A549 (cell line): ENCODE measurements at regions not wholly inside any gene's neighbourhood (a gene's known extent, or its start where the extent isn't known, plus 50 kb on each side); places are given as distances from the start of the nearest gene placed in this dataset.

Experiments used
- ATAC-seq, 2 experiments: fragments of 200-7000 bp in 1 of 2; fragments of >200 bp in 1 of 2; cut with Nextera tagmentation in 1 of 2; cut with Tn5 transposase in 1 of 2; 3 replicates each; pipeline versions ENCODE4 v1.8.0 to v1.9.1; 2018 to 2020; ENCODE audit warnings: mild to moderate bottlenecking in 1 of 2, moderate library complexity in 1 of 2
- CTCF ChIA-PET: fragments of 300-600 bp; sonication (Branson Sonifier 250); formaldehyde crosslinking; extraction: SDS; loops from one replicate; lab custom pipeline; 2021; ENCODE audit warnings: antibody characterized with exemption, inconsistent platforms; lab: Yijun Ruan, JAX
- POLR2A ChIA-PET: fragments of 350-600 bp; formaldehyde crosslinking; extraction: SDS; loops from one replicate; lab custom pipeline; 2021; ENCODE audit warnings: antibody characterized with exemption, inconsistent platforms; lab: Yijun Ruan, JAX
- DNase-seq, 2 experiments: peaks; one replicate each; pipeline versions ENCODE4 v3.0.0 to v3.0.0-alpha.2; 2011 to 2016; ENCODE audit warnings: low read depth in 1 of 2, low spot score in 1 of 2
- FAIRE-seq: peaks from 2 replicates; lab custom pipeline; 2011; peaks lifted over from hg19 to GRCh38; lab: Jason Lieb, UNC
- H3K27ac ChIP-seq, 2 experiments: fragments of >200 bp; sonication (Bioruptor Twin); formaldehyde crosslinking; 3 replicates each; pipeline ENCODE4 v1.5.1; 2016 to 2017
- H3K4me1 ChIP-seq: fragments of >200 bp; sonication (Bioruptor Twin); formaldehyde crosslinking; 3 replicates; pipeline ENCODE4 v1.6.1; 2016
- H3K4me2 ChIP-seq: fragments of >200 bp; sonication (Bioruptor Twin); formaldehyde crosslinking; 3 replicates; pipeline ENCODE4 v1.6.1; 2016
- H3K4me3 ChIP-seq: fragments of >200 bp; sonication (Bioruptor Twin); formaldehyde crosslinking; 3 replicates; pipeline ENCODE4 v1.5.1; 2016
- H3K9me3 ChIP-seq: fragments of >200 bp; sonication (Bioruptor Twin); formaldehyde crosslinking; 3 replicates; pipeline ENCODE4 v1.6.1; 2016
- BHLHE40 ChIP-seq: IDR thresholded peaks from 2 replicates; pipeline ENCODE4 v1.6.1; 2012; ENCODE audit warnings: low read depth, low read length, inconsistent platforms
- CBX8 ChIP-seq: fragments of 200-600 bp; sonication (generic); IDR thresholded peaks from 2 replicates; pipeline ENCODE4 v1.6.1; 2016
- CEBPB ChIP-seq, 2 experiments: fragments of >200 bp in 1 of 2; sonication (Bioruptor Twin) in 1 of 2; formaldehyde crosslinking in 1 of 2; IDR thresholded peaks; 2 replicates each; pipeline ENCODE4 v1.6.1; 2012 to 2016
- CHD2 ChIP-seq: fragments of 150-350 bp; IDR thresholded peaks from 2 replicates; pipeline ENCODE4 v1.6.1; 2014; ENCODE audit warnings: low read length; ENCODE audit not compliant: partially characterized antibody
- E2F6 ChIP-seq: IDR thresholded peaks from 2 replicates; pipeline ENCODE4 v1.6.1; 2012; ENCODE audit warnings: low read depth, borderline replicate concordance
- EHMT2 ChIP-seq: fragments of 200-600 bp; sonication (generic); IDR thresholded peaks from 2 replicates; pipeline ENCODE4 v1.6.1; 2016; ENCODE audit warnings: antibody characterized with exemption, low read depth, mild to moderate bottlenecking, moderate library complexity
- ESRRA ChIP-seq: fragments of 150-350 bp; IDR thresholded peaks from 2 replicates; pipeline ENCODE4 v1.6.1; 2014; ENCODE audit warnings: mild to moderate bottlenecking, low read length, borderline replicate concordance
- FOSL2 ChIP-seq, 2 experiments: fragments of 450-650 bp in 1 of 2; fragments of >200 bp in 1 of 2; sonication (Bioruptor Twin) in 1 of 2; formaldehyde crosslinking; IDR thresholded peaks; 2 replicates each; pipeline versions ENCODE4 v1.5.0 to v1.6.1; 2016 to 2020; ENCODE audit warnings: mild to moderate bottlenecking in 1 of 2, moderate library complexity in 1 of 2
- HEYL ChIP-seq: fragments of 250-450 bp; sonication (Bioruptor Pico); IDR thresholded peaks from 2 replicates; pipeline ENCODE4 v1.8.0; 2021; ENCODE audit warnings: mild to moderate bottlenecking, moderate library complexity
- HMGXB4 ChIP-seq: fragments of 250-450 bp; sonication (Bioruptor Pico); IDR thresholded peaks from 2 replicates; pipeline ENCODE4 v1.5.0; 2021; ENCODE audit warnings: mild to moderate bottlenecking, moderate library complexity, borderline replicate concordance
- HOXA7 ChIP-seq: fragments of 250-450 bp; sonication (Bioruptor Pico); IDR thresholded peaks from 2 replicates; pipeline ENCODE4 v1.5.0; 2020; ENCODE audit warnings: mild to moderate bottlenecking, moderate library complexity
- HOXB13 ChIP-seq: fragments of 250-450 bp; sonication (Bioruptor Pico); IDR thresholded peaks from 2 replicates; pipeline ENCODE4 v1.5.0; 2020; ENCODE audit warnings: low read depth, mild to moderate bottlenecking, moderate library complexity
- HOXB5 ChIP-seq: fragments of 250-450 bp; sonication (Bioruptor Pico); IDR thresholded peaks from 2 replicates; pipeline ENCODE4 v1.5.0; 2020; ENCODE audit warnings: mild to moderate bottlenecking, moderate library complexity
- JUNB ChIP-seq: fragments of >200 bp; sonication (Bioruptor Twin); formaldehyde crosslinking; IDR thresholded peaks from 2 replicates; pipeline ENCODE4 v1.6.1; 2016
- KDM1A ChIP-seq: fragments of 200-600 bp; sonication (generic); IDR thresholded peaks from 2 replicates; pipeline ENCODE4 v1.6.1; 2016; ENCODE audit warnings: low read depth, mild to moderate bottlenecking
- MAZ ChIP-seq: fragments of 150-350 bp; IDR thresholded peaks from 2 replicates; pipeline ENCODE4 v1.6.1; 2014; ENCODE audit warnings: antibody characterized with exemption, low read depth, low read length, borderline replicate concordance
- RAD21 ChIP-seq, 2 experiments: fragments of >200 bp in 1 of 2; sonication (Bioruptor Twin) in 1 of 2; formaldehyde crosslinking in 1 of 2; IDR thresholded peaks in 1 of 2; conservative IDR thresholded peaks in 1 of 2; 2 replicates in 1 of 2; 3 replicates in 1 of 2; pipeline ENCODE4 v1.6.1; 2012 to 2018; ENCODE audit warnings: inconsistent platforms in 1 of 2
- RCOR1 ChIP-seq: fragments of 150-350 bp; IDR thresholded peaks from 2 replicates; pipeline ENCODE4 v1.6.1; 2014; ENCODE audit warnings: antibody characterized with exemption, low read length, low read depth
- REST ChIP-seq: fragments of 200-600 bp; sonication (generic); IDR thresholded peaks from 2 replicates; pipeline ENCODE4 v1.6.1; 2016; ENCODE audit warnings: antibody characterized with exemption, mild to moderate bottlenecking, moderate library complexity
- SREBF2 ChIP-seq: fragments of 450-650 bp; IDR thresholded peaks from 2 replicates; pipeline ENCODE4 v1.6.1; 2014; ENCODE audit warnings: mild to moderate bottlenecking, moderate library complexity
- TFCP2L1 ChIP-seq: fragments of 250-450 bp; sonication (Bioruptor Pico); IDR thresholded peaks from 2 replicates; pipeline ENCODE4 v1.5.0; 2021; ENCODE audit warnings: mild to moderate bottlenecking
- WGBS: methylation state at CpG from one replicate; pipeline ENCODE4 v1.1.6; 2017; ENCODE audit errors: missing lambda C conversion rate; 5-methylcytosine and 5-hydroxymethylcytosine counted together
- TF ChIP-seq, protein P1 (sequence below): fragments of >200 bp; sonication (Bioruptor Twin); formaldehyde crosslinking; IDR thresholded peaks from 3 replicates; pipeline ENCODE4 v1.6.1; 2016

DNA sequence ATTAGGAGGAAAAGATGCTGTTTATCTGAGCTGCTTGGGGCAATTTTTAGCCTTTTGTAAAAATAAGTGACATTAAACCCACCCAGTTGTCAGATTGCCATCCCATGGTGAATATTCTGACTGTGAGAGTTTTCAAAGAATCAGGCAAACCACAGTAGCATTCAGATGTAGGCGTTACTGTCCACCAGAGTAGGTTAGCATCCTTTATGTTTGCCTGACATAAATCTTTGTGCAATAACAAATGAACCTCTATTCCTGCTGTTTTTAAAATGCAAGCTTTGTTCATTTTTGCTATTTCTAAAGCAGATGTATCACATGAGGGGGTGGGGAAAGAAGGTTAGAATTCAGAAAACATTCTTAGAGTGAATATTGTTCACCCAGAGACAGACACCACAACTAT lies 427.8 kb downstream of the CDH9 start:
- TF ChIP-seq, protein P1, sequence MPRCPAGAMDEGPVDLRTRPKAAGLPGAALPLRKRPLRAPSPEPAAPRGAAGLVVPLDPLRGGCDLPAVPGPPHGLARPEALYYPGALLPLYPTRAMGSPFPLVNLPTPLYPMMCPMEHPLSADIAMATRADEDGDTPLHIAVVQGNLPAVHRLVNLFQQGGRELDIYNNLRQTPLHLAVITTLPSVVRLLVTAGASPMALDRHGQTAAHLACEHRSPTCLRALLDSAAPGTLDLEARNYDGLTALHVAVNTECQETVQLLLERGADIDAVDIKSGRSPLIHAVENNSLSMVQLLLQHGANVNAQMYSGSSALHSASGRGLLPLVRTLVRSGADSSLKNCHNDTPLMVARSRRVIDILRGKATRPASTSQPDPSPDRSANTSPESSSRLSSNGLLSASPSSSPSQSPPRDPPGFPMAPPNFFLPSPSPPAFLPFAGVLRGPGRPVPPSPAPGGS, result no peak
- TF ChIP-seq RCOR1 (no peak), JUNB (no peak), EHMT2 (no peak), RAD21 (conservative IDR thresholded peaks at IDR 0.05 in 1 of 2, IDR thresholded peaks at IDR 0.05 in 1 of 2) (no peak), HOXA7 (no peak), SREBF2 (no peak), CHD2 (no peak), HMGXB4 (CRISPR knock-in tag) (no peak), REST (no peak), HOXB13 (CRISPR knock-in tag) (no peak), BHLHE40 (no peak), HEYL (no peak), E2F6 (no peak), HOXB5 (no peak), KDM1A (no peak), CBX8 (no peak), MAZ (no peak)
- TF ChIP-seq, all 56 proteins: peak for 0
- no peaks in the 10 kb centered on the region for H3K9me3 ChIP-seq
- DNase-seq, result no peak
- no peak for ATAC-seq
- no peak overlapping the region for H3K4me3 ChIP-seq
- H3K4me1 ChIP-seq, result no peaks in the 10 kb centered on the region
- ChIA-PET POLR2A (no interaction called here), CTCF (no interaction called here)
- no peak for FAIRE-seq
- WGBS, result 12% methylated on average over 1 of the region's 1 CpG
- H3K4me2 ChIP-seq, result no peak overlapping the region
- H3K27ac ChIP-seq, result no peak overlapping the region

DNA sequence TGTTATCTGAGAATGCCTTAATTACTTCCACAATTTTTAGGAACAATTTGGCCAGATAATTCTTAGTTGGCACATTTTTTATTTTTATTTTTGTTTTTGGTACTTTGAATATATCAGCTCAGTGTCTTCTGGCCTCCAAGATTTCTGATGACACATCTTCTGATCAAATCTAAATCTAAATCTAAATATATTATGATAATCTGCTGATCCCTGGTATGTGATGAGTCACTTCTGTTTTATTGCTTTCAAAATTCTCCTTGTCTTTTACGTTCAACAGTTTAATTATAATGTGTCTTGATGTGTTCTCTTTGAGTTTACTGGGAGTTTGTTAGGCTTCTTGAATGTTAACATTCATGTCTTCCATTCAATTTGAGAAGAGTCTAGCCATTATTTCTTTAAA lies 436.8 kb downstream of the CDH9 start:
- no peak for ATAC-seq
- H3K4me2 ChIP-seq, result no peak overlapping the region
- no peak for FAIRE-seq
- TF ChIP-seq ESRRA (no peak), CEBPB (IDR thresholded peaks at IDR 0.05) (no peak), TFCP2L1 (no peak), FOSL2 (IDR thresholded peaks at IDR 0.05) (no peak), FOSL2 (CRISPR knock-in tag; IDR thresholded peaks at IDR 0.05) (peak; percentile 31; the same call in 1 of the 2 replicates), E2F6 (no peak)
- H3K9me3 ChIP-seq, result peaks cover 2% of the 10 kb centered on the region; the same call in 1 of the 3 replicates
- POLR2A ChIA-PET, result no interaction called here
- no peak for DNase-seq
- WGBS, result 22% methylated on average over 1 of the region's 1 CpG
- H3K4me3 ChIP-seq, result no peak overlapping the region
- H3K4me1 ChIP-seq, result no peaks in the 10 kb centered on the region
- CTCF ChIA-PET, result no interaction called here
- no peak overlapping the region for H3K27ac ChIP-seq
